ENCODE measurements at regions not wholly inside any gene's neighbourhood (a gene's known extent, or its start where the extent isn't known, plus 50 kb on each side); places are given as distances from the start of the nearest gene placed in this dataset.

GRCh38 chr4:120130786-120131185 lies 64.1 kb upstream of the MAD2L1 start:
- no peaks in the 10 kb centered on the region for H3K36me3 Mint-ChIP-seq

More at GRCh38 chr4:120130786-120131185, 64.1 kb upstream of the MAD2L1 start:
- no peaks in the 10 kb centered on the region for H3K27me3 Mint-ChIP-seq (ENCODE audit: low read depth)
- TF ChIP-seq CTCF (IDR thresholded peaks at IDR 0.05; ENCODE audit: unreplicated experiment) = no peak
- H3K9me3 Mint-ChIP-seq = peaks cover 5% of the 10 kb centered on the region
- no peak overlapping the region for H3K27ac Mint-ChIP-seq
- no peak for DNase-seq (ENCODE audit: low spot score in 2 of 2, unreplicated experiment in 2 of 2)
- no peaks in the 10 kb centered on the region for H3K4me1 Mint-ChIP-seq
- no peak overlapping the region for H3K4me3 Mint-ChIP-seq
